ENCODE measurements at regions not wholly inside any gene's neighbourhood (a gene's known extent, or its start where the extent isn't known, plus 50 kb on each side); places are given as distances from the start of the nearest gene placed in this dataset.

DNA sequence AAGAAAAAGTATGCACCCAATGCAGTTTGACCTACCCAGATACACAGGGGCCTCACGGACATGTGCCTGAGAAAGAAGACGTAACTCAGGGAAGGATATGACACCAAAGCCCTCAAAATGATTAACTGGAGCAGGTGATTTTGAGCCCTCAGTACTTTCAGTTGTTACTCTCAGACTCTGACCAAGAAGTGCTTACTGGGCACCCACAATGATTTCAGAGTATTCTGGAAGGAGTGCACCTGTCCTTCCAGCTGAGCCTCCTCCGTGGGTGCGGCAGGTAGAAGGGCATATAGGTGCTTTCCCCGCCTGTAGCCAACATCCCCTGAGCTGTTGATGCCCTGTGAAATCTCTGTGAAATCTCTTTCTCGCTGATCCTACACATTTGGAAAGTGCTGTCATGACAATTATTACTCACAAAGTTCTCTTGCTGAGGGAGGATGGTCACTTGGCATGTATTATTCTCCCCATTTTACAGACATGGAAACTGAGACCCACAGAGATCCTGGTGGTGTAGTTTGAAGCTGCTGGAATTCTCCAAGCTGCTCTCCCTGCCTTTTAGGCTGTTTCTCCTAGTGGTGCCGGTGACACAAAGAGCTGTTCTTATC, 154.3 kb upstream of the CCND2 start:
- H4K20me1 ChIP-seq (ENCODE audit: insufficient read depth, low read length), result no peaks in the 10 kb centered on the region
- H3K36me3 ChIP-seq (replicated peaks in 1 of 2; ENCODE audit: control insufficient read depth in 1 of 2, insufficient read depth in 2 of 2, low read length in 2 of 2), result no peaks in the 10 kb centered on the region
- H3K4me3 ChIP-seq (replicated peaks in 1 of 3; ENCODE audit: insufficient read depth in 1 of 3, low read depth in 2 of 3, low read length in 3 of 3), result no peak overlapping the region
- 64% methylated on average over 7 of the region's 7 CpGs for WGBS (ENCODE audit: low lambda C conversion rate)
- no peak overlapping the region for H3K27ac ChIP-seq (ENCODE audit: extremely low read length, insufficient read depth, low read length)
- no TSS peak for BruUV-seq (replicated peaks)
- no peak overlapping the region for H2AFZ ChIP-seq (ENCODE audit: low read length)
- in situ Hi-C loops (cut with HindIII; ENCODE audit: extremely low pct_ligation_motif_present, low pct_unique_long_range_greater_than_20kb) (no loop called here), intact Hi-C loops (cut with micrococcal nuclease; ENCODE audit: unreplicated experiment) (no loop called here)
- ChIA-PET POLR2A (no interaction called here), CTCF (ENCODE audit: low intra/inter-chr PET ratio, low total read pairs) (no interaction called here)
- peaks cover 1 to 4% of the 10 kb centered on the region in 2 experiments; a peak in 2 of 5 replicates for H3K27me3 ChIP-seq (ENCODE audit: control insufficient read depth in 1 of 2, insufficient read depth in 2 of 2, low read length in 2 of 2)
- no peaks in the 10 kb centered on the region for H3K4me1 ChIP-seq (ENCODE audit: insufficient read depth, low read length)
- DNase-seq (ENCODE audit: low spot score) (no peak), FAIRE-seq (no peak), ATAC-seq (no peak)
- H3K79me2 ChIP-seq (ENCODE audit: insufficient read depth, low read length), result no peaks in the 10 kb centered on the region
- no peak overlapping the region for H3K9ac ChIP-seq (ENCODE audit: insufficient read depth, low read depth, low read length)
- no peak overlapping the region for H3K4me2 ChIP-seq (ENCODE audit: low read depth, low read length)
- H3K9me3 ChIP-seq (ENCODE audit: low read length), result no peaks in the 10 kb centered on the region
- TF ChIP-seq ZNF451 (CRISPR knock-in tag; IDR thresholded peaks at IDR 0.05), result no peak
- no peak for TF ChIP-seq KAT7 (CRISPR knock-in tag; IDR thresholded peaks at IDR 0.05; ENCODE audit: borderline replicate concordance)
- TF ChIP-seq THYN1 (CRISPR knock-in tag; IDR thresholded peaks at IDR 0.05; ENCODE audit: borderline replicate concordance, low read depth), result no peak
- TF ChIP-seq, protein P1, sequence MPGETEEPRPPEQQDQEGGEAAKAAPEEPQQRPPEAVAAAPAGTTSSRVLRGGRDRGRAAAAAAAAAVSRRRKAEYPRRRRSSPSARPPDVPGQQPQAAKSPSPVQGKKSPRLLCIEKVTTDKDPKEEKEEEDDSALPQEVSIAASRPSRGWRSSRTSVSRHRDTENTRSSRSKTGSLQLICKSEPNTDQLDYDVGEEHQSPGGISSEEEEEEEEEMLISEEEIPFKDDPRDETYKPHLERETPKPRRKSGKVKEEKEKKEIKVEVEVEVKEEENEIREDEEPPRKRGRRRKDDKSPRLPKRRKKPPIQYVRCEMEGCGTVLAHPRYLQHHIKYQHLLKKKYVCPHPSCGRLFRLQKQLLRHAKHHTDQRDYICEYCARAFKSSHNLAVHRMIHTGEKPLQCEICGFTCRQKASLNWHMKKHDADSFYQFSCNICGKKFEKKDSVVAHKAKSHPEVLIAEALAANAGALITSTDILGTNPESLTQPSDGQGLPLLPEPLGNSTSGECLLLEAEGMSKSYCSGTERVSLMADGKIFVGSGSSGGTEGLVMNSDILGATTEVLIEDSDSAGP (CRISPR knock-in tag; IDR thresholded peaks at IDR 0.05; ENCODE audit: borderline replicate concordance), result no peak
- TF ChIP-seq, protein P2, sequence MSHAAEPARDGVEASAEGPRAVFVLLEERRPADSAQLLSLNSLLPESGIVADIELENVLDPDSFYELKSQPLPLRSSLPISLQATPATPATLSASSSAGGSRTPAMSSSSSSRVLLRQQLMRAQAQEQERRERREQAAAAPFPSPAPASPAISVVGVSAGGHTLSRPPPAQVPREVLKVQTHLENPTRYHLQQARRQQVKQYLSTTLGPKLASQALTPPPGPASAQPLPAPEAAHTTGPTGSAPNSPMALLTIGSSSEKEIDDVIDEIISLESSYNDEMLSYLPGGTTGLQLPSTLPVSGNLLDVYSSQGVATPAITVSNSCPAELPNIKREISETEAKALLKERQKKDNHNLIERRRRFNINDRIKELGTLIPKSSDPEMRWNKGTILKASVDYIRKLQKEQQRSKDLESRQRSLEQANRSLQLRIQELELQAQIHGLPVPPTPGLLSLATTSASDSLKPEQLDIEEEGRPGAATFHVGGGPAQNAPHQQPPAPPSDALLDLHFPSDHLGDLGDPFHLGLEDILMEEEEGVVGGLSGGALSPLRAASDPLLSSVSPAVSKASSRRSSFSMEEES (CRISPR knock-in tag; IDR thresholded peaks at IDR 0.05), result no peak
- TF ChIP-seq, protein P3, sequence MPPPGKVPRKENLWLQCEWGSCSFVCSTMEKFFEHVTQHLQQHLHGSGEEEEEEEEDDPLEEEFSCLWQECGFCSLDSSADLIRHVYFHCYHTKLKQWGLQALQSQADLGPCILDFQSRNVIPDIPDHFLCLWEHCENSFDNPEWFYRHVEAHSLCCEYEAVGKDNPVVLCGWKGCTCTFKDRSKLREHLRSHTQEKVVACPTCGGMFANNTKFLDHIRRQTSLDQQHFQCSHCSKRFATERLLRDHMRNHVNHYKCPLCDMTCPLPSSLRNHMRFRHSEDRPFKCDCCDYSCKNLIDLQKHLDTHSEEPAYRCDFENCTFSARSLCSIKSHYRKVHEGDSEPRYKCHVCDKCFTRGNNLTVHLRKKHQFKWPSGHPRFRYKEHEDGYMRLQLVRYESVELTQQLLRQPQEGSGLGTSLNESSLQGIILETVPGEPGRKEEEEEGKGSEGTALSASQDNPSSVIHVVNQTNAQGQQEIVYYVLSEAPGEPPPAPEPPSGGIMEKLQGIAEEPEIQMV (CRISPR knock-in tag; IDR thresholded peaks at IDR 0.05; ENCODE audit: low read depth), result no peak
- peak; percentile 45 for TF ChIP-seq MAFF (IDR thresholded peaks at IDR 0.05; ENCODE audit: low read depth, low read length)
- TF ChIP-seq SP5 (CRISPR knock-in tag; IDR thresholded peaks at IDR 0.05; ENCODE audit: borderline replicate concordance, low read depth), result no peak
- TF ChIP-seq, protein P4, sequence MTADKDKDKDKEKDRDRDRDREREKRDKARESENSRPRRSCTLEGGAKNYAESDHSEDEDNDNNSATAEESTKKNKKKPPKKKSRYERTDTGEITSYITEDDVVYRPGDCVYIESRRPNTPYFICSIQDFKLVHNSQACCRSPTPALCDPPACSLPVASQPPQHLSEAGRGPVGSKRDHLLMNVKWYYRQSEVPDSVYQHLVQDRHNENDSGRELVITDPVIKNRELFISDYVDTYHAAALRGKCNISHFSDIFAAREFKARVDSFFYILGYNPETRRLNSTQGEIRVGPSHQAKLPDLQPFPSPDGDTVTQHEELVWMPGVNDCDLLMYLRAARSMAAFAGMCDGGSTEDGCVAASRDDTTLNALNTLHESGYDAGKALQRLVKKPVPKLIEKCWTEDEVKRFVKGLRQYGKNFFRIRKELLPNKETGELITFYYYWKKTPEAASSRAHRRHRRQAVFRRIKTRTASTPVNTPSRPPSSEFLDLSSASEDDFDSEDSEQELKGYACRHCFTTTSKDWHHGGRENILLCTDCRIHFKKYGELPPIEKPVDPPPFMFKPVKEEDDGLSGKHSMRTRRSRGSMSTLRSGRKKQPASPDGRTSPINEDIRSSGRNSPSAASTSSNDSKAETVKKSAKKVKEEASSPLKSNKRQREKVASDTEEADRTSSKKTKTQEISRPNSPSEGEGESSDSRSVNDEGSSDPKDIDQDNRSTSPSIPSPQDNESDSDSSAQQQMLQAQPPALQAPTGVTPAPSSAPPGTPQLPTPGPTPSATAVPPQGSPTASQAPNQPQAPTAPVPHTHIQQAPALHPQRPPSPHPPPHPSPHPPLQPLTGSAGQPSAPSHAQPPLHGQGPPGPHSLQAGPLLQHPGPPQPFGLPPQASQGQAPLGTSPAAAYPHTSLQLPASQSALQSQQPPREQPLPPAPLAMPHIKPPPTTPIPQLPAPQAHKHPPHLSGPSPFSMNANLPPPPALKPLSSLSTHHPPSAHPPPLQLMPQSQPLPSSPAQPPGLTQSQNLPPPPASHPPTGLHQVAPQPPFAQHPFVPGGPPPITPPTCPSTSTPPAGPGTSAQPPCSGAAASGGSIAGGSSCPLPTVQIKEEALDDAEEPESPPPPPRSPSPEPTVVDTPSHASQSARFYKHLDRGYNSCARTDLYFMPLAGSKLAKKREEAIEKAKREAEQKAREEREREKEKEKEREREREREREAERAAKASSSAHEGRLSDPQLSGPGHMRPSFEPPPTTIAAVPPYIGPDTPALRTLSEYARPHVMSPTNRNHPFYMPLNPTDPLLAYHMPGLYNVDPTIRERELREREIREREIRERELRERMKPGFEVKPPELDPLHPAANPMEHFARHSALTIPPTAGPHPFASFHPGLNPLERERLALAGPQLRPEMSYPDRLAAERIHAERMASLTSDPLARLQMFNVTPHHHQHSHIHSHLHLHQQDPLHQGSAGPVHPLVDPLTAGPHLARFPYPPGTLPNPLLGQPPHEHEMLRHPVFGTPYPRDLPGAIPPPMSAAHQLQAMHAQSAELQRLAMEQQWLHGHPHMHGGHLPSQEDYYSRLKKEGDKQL (CRISPR knock-in tag; IDR thresholded peaks at IDR 0.05; ENCODE audit: low read depth), result no peak
- peak; percentile 34 to 57; a peak in 3 of 4 replicates for TF ChIP-seq MAFK (conservative IDR thresholded peaks at IDR 0.05 in 1 of 2, IDR thresholded peaks at IDR 0.05 in 1 of 2; ENCODE audit: low read length in 2 of 2)
- no peak for TF ChIP-seq ZNF333 (CRISPR knock-in tag; IDR thresholded peaks at IDR 0.05; ENCODE audit: borderline replicate concordance)
- TF ChIP-seq CBX1 (IDR thresholded peaks at IDR 0.05; ENCODE audit: low read depth), result no peak
- TF ChIP-seq ZNF816 (CRISPR knock-in tag; IDR thresholded peaks at IDR 0.05; ENCODE audit: borderline replicate concordance), result no peak
- no peak for TF ChIP-seq SOX6 (IDR thresholded peaks at IDR 0.05)
- no peak for TF ChIP-seq SOX6 (CRISPR knock-in tag; IDR thresholded peaks at IDR 0.05)
